IgD-negative memory B cell (primary cell): ENCODE measurements at regions not wholly inside any gene's neighbourhood (a gene's known extent, or its start where the extent isn't known, plus 50 kb on each side); places are given as distances from the start of the nearest gene placed in this dataset.

ENCODE experiments used
- H3K27ac Mint-ChIP-seq, 3 donors: one replicate each; pipeline ENCODE4 v1.8.0; 2020 to 2022; ENCODE audit warnings: mild to moderate bottlenecking in 3 of 3, mixed read lengths in 3 of 3, moderate library complexity in 1 of 3
- H3K27me3 Mint-ChIP-seq: one replicate; pipeline ENCODE4 v1.8.0; 2021; ENCODE audit warnings: mixed read lengths
- H3K36me3 Mint-ChIP-seq: one replicate; pipeline ENCODE4 v1.8.0; 2020; ENCODE audit warnings: mild to moderate bottlenecking, mixed read lengths
- H3K4me1 Mint-ChIP-seq, 3 donors: one replicate each; pipeline ENCODE4 v1.8.0; 2020 to 2022; ENCODE audit warnings: mixed read lengths in 3 of 3, mild to moderate bottlenecking in 1 of 3
- H3K4me3 Mint-ChIP-seq, 4 donors: one replicate each; pipeline ENCODE4 v1.8.0; 2020 to 2022; ENCODE audit warnings: mild to moderate bottlenecking in 4 of 4, mixed read lengths in 4 of 4, moderate library complexity in 3 of 4
- H3K9me3 Mint-ChIP-seq, 3 donors: one replicate each; pipeline ENCODE4 v1.8.0; 2020 to 2021; ENCODE audit warnings: mixed read lengths in 3 of 3, mild to moderate bottlenecking in 1 of 3

DNA sequence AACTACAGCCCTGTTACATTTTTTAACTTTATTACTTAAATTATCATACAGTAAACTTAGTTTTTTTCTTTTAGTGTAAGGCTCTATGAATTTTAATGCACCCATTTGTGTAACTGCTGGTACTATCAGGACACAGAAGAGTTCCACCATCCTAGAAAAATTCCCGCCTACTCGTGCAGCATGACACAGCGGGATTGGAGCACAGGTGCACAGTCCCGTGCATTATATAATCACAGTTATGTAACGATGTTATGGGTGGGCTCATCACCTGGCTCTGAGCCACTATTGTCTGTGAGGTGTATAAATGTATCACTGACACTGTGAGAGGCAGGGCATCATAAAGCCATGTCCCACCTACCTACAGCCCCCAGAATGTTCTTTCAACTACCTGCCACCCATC, 80.7 kb downstream of the DRD1 start:
- no peak overlapping the region for H3K4me3 Mint-ChIP-seq
- H3K27ac Mint-ChIP-seq, result no peak overlapping the region
- no peaks in the 10 kb centered on the region for H3K36me3 Mint-ChIP-seq
- no peaks in the 10 kb centered on the region for H3K4me1 Mint-ChIP-seq
- H3K27me3 Mint-ChIP-seq, result peaks cover 1% of the 10 kb centered on the region
- peaks cover 0 to 3% (median 2%) of the 10 kb centered on the region in 3 donors for H3K9me3 Mint-ChIP-seq

DNA sequence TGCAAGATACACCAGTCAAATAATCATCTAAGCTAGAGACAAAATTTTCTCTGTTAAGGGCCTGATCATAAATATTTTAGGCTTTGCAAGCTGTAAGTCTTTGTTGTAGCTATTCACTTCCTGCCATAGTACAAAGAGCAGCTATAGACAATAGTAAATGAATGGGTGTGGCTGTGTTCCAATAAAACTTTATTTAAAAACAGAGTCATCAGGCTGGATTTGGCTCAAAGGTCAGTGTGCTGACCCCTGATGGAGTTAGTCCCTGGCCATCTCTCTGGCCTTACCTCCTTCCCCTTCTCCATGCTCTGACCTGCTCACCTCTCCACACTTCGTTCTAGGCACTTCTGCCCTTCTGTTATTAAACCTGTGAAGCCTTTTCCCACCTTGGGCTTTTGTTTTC, 86.0 kb downstream of the DRD1 start:
- no peaks in the 10 kb centered on the region for H3K36me3 Mint-ChIP-seq
- no peaks in the 10 kb centered on the region for H3K27me3 Mint-ChIP-seq
- H3K4me1 Mint-ChIP-seq, result no peaks in the 10 kb centered on the region
- H3K27ac Mint-ChIP-seq, result no peak overlapping the region
- no peak overlapping the region for H3K4me3 Mint-ChIP-seq
- peaks cover 2 to 5% (median 2%) of the 10 kb centered on the region in 3 donors for H3K9me3 Mint-ChIP-seq

DNA sequence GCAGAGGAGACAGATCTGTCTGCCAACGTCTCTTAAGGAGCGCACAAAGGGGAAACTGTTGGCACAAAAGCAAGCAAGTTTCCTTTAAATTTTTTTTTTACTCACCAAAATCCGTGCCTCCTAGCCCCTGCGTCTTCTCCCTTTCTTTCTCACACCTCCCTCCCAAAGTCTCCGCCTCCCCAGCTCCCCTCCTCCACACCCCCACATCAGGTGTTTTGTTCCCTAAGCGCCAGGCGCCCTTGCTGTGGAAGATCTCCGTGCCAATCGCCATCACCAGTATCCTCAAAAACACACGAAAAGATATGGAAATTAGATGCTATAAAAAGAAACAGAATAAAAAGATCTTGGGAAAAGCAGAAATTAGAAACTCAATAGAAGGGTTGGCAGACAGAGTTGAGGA, 87.6 kb downstream of the DRD1 start:
- Mint-ChIP-seq H3K9me3 (peaks cover 2 to 5% (median 5%) of the 10 kb centered on the region in 3 donors), H3K4me1 (no peaks in the 10 kb centered on the region), H3K27ac (peak overlapping the region in 1 of 3 donors; percentile 50), H3K27me3 (peaks cover 5% of the 10 kb centered on the region), H3K36me3 (no peaks in the 10 kb centered on the region), H3K4me3 (no peak overlapping the region)

- Mint-ChIP-seq H3K9me3 (peaks cover 2 to 5% (median 5%) of the 10 kb centered on the region in 3 donors), H3K4me3 (no peak overlapping the region), H3K36me3 (no peaks in the 10 kb centered on the region), H3K4me1 (no peaks in the 10 kb centered on the region), H3K27me3 (peaks cover 5% of the 10 kb centered on the region), H3K27ac (no peak overlapping the region)
Observed at GRCh38 chr5:175354964-175355363, 89.0 kb downstream of the DRD1 start.

- no peak overlapping the region for H3K4me3 Mint-ChIP-seq
- no peaks in the 10 kb centered on the region for H3K4me1 Mint-ChIP-seq
- H3K9me3 Mint-ChIP-seq, result peaks cover 2 to 5% (median 5%) of the 10 kb centered on the region in 3 donors
- H3K27ac Mint-ChIP-seq, result no peak overlapping the region
- H3K27me3 Mint-ChIP-seq, result peaks cover 5% of the 10 kb centered on the region
- H3K36me3 Mint-ChIP-seq, result no peaks in the 10 kb centered on the region
Observed at GRCh38 chr5:175353926-175354325, 90.1 kb downstream of the DRD1 start.

GRCh38 chr5:175351897-175352590, 91.9 kb downstream of the DRD1 start:
- Mint-ChIP-seq H3K4me3 (no peak overlapping the region), H3K27me3 (peaks cover 5% of the 10 kb centered on the region), H3K9me3 (peaks cover 0 to 5% (median 2%) of the 10 kb centered on the region in 3 donors), H3K27ac (no peak overlapping the region), H3K36me3 (no peaks in the 10 kb centered on the region), H3K4me1 (no peaks in the 10 kb centered on the region)

DNA sequence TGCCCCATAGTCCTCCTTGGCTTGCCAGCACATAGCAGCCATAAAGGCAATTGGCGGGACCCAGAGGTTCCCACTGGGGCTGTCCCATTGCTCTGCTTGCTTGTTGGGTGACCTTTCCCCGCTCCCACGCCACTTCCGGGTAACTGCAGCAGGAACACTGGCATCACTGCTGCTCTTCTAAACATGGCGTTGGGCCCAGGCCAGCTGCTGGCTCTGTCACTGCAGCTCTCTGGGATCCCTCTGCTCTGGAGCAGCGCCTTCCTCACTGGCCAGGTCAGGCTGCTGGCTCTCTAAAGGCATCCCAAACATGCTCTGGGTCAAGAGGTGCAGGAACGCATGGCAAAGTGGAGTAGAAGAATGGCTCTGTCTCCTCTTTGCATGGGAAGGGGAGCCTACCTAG, 92.9 kb downstream of the DRD1 start:
- H3K9me3 Mint-ChIP-seq, result peaks cover 0 to 5% (median 2%) of the 10 kb centered on the region in 3 donors
- peaks cover 5% of the 10 kb centered on the region for H3K27me3 Mint-ChIP-seq
- H3K4me1 Mint-ChIP-seq, result no peaks in the 10 kb centered on the region
- H3K36me3 Mint-ChIP-seq, result no peaks in the 10 kb centered on the region
- H3K27ac Mint-ChIP-seq, result no peak overlapping the region
- no peak overlapping the region for H3K4me3 Mint-ChIP-seq

DNA sequence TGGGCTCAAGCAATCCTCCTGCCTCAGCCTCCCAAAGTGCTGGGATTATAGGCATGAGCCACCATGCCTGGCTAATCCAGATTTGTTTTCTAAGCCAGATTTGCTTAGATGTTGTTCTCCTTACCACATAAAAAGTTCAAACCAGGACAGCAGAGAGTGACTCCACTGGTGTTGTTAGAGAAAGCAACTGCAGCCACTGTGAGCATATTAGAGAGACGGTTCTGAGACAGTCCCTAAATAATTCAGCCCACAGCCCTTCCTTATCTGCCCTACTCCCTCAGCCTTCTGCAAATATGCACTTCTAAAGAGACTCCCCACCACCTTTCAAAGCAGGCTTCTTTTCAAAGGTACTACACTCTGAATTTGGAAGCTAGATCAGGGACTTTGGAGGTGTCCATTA, 96.1 kb downstream of the DRD1 start:
- Mint-ChIP-seq H3K4me1 (no peaks in the 10 kb centered on the region), H3K36me3 (no peaks in the 10 kb centered on the region), H3K27ac (no peak overlapping the region), H3K9me3 (peaks cover 0 to 5% (median 2%) of the 10 kb centered on the region in 3 donors), H3K4me3 (no peak overlapping the region), H3K27me3 (peaks cover 5% of the 10 kb centered on the region)

DNA sequence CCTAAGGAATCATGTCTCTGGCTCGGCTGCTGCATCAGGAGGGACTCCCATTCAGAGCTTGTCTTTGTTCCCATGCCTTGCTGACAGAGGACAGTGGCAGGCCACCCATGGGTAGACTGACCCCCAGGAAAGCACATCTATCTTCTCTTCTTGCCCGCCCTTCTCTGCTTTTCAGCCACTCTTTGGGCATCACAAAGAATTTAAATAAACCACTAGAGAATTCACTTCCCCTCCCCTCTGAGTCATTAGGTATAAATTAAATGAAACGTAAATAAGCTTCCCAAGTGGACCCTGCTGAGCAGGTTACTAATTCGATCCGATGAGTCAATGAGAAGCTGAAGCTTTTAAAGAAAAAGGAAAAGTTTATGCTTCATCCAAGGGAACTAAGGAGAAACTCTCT, 97.0 kb downstream of the DRD1 start:
- Mint-ChIP-seq H3K27ac (no peak overlapping the region), H3K27me3 (peaks cover under 1% of the 10 kb centered on the region), H3K9me3 (peaks cover 0 to 5% (median 0%) of the 10 kb centered on the region in 3 donors), H3K36me3 (no peaks in the 10 kb centered on the region), H3K4me1 (no peaks in the 10 kb centered on the region), H3K4me3 (no peak overlapping the region)

- no peak overlapping the region for H3K4me3 Mint-ChIP-seq
- H3K27me3 Mint-ChIP-seq, result no peaks in the 10 kb centered on the region
- no peaks in the 10 kb centered on the region for H3K4me1 Mint-ChIP-seq
- no peaks in the 10 kb centered on the region for H3K36me3 Mint-ChIP-seq
- H3K9me3 Mint-ChIP-seq, result peaks cover 0 to 5% (median 0%) of the 10 kb centered on the region in 3 donors
- no peak overlapping the region for H3K27ac Mint-ChIP-seq
Observed at GRCh38 chr5:175344331-175345195, 99.4 kb downstream of the DRD1 start.

DNA sequence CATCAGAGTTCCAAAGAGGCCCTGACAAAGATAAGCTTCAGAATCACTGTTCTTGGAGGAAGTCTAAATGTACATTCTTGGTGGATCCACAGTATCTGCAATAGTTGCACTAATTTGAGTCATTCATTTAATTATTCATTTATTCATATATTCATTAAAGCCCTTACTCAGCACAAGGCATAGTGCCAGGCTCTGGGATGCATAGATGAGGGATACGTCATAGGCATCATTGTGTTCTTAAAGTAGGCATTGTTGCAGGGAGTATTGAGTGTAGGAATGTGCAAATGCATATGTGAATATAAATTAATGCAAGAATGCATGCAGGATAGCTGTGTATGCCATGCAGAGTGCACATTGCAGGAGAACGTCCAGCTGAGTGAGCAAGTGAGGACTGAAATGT, 100.7 kb downstream of the DRD1 start:
- no peaks in the 10 kb centered on the region for H3K4me1 Mint-ChIP-seq
- no peaks in the 10 kb centered on the region for H3K36me3 Mint-ChIP-seq
- H3K27ac Mint-ChIP-seq, result no peak overlapping the region
- peaks cover 0 to 5% (median 0%) of the 10 kb centered on the region in 3 donors for H3K9me3 Mint-ChIP-seq
- no peaks in the 10 kb centered on the region for H3K27me3 Mint-ChIP-seq
- H3K4me3 Mint-ChIP-seq, result no peak overlapping the region

DNA sequence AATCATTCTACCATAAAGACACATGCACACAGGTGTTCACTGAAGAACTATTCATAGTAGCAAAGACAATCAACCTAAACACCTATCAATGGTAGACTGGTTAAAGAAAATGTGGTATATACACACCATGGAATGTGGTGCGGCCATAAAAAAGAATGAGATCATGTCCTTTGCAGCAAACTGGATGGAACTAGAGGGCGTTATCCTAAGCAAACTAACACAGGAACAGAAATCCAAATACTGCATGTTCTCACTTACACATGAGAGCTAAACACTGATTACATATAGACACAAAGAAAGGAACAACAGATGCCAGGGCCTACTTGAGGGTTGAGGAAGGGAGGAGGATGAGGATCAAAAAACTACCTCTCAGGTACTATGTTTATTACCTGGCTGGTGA, 103.8 kb downstream of the DRD1 start:
- peaks cover 0 to 2% (median 0%) of the 10 kb centered on the region in 3 donors for H3K4me1 Mint-ChIP-seq
- H3K9me3 Mint-ChIP-seq, result peaks cover 0 to 2% (median 0%) of the 10 kb centered on the region in 3 donors
- no peak overlapping the region for H3K27ac Mint-ChIP-seq
- H3K27me3 Mint-ChIP-seq, result no peaks in the 10 kb centered on the region
- H3K36me3 Mint-ChIP-seq, result peaks cover 2% of the 10 kb centered on the region
- no peak overlapping the region for H3K4me3 Mint-ChIP-seq

GRCh38 chr5:175337680-175338079, 106.3 kb downstream of the DRD1 start:
- peaks cover 0 to under 1% (median 0%) of the 10 kb centered on the region in 3 donors for H3K9me3 Mint-ChIP-seq
- H3K36me3 Mint-ChIP-seq, result peaks cover 2% of the 10 kb centered on the region
- no peak overlapping the region for H3K27ac Mint-ChIP-seq
- peaks cover 0 to 2% (median 0%) of the 10 kb centered on the region in 3 donors for H3K4me1 Mint-ChIP-seq
- peaks cover 1% of the 10 kb centered on the region for H3K27me3 Mint-ChIP-seq
- H3K4me3 Mint-ChIP-seq, result no peak overlapping the region

DNA sequence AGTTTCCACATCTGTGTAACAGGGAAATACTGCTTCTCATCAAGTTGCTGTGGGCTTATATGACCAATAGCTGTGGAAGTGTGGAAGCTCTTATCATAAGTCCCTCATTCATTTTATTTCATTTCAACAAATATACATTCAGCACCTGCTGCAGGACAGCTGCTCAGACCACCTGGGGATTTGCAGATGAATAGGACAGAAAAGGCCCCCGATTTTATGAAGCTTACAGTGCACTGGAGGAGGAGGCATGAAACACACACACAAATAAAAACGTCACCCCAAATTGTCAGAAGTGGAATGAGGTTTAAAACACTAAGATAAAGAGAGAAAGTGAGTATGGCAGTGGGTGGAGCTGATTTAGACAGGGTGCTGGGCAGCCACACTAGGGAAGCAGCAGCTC, 107.2 kb downstream of the DRD1 start:
- H3K36me3 Mint-ChIP-seq, result peaks cover 2% of the 10 kb centered on the region
- H3K4me1 Mint-ChIP-seq, result peaks cover 0 to 2% (median 0%) of the 10 kb centered on the region in 3 donors
- H3K27ac Mint-ChIP-seq, result no peak overlapping the region
- H3K27me3 Mint-ChIP-seq, result peaks cover 1% of the 10 kb centered on the region
- H3K4me3 Mint-ChIP-seq, result no peak overlapping the region
- H3K9me3 Mint-ChIP-seq, result peaks cover 0 to 6% (median 0%) of the 10 kb centered on the region in 3 donors

DNA sequence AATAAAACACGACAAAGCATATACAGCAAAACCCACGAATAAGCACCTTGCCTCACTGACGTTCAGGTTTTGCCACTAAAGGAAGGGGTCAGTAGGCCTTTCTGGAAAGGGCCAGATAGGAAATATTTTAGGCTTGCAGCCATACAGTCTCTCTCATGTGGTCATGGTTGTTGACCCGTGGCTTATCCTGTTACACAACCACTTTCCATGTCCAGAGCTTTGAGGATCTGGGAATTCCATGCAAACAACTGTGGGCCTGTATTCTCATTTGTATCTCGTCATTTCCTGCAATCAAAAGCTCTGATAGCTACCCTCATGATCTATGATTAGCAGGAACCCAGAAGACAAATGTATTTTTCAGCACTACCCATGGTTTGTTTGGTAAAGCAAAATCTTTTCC, 108.3 kb downstream of the DRD1 start:
- no peak overlapping the region for H3K27ac Mint-ChIP-seq
- peaks cover 1% of the 10 kb centered on the region for H3K27me3 Mint-ChIP-seq
- H3K9me3 Mint-ChIP-seq, result peaks cover 0 to 6% (median 2%) of the 10 kb centered on the region in 3 donors
- H3K4me3 Mint-ChIP-seq, result no peak overlapping the region
- H3K36me3 Mint-ChIP-seq, result peaks cover 2% of the 10 kb centered on the region
- peaks cover 0 to 2% (median 0%) of the 10 kb centered on the region in 3 donors for H3K4me1 Mint-ChIP-seq
